ENCODE measurements at regions not wholly inside any gene's neighbourhood (a gene's known extent, or its start where the extent isn't known, plus 50 kb on each side); places are given as distances from the start of the nearest gene placed in this dataset.
"Not testable (repeated sequence)": the region's sequence is repeated elsewhere in the genome, so short reads cannot be mapped to it uniquely, and the experiment has no call there.

DNA sequence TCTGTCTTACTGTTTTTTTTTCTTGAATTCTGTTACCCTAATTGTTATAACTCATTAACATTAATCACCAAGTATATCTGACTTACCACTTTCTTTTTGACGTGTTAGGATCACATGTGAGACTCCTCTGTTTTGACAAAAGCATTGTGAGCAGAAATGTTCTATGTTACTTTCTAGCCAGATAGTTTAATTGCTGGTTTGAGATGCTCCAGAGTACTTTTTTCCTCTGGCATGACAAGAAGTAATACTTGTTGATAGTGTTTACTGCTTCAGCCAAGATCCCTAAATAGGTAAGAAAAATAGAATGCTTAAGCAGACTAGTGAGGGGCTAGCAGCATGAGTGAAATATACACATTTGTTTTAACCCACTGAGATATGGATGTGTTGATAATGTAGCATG lies 303.9 kb upstream of the PABPC4L start:
- TF ChIP-seq POLR2AphosphoS5 (IDR thresholded peaks at IDR 0.05) (no peak), POLR2A (IDR thresholded peaks at IDR 0.05) (no peak)
- intact Hi-C loops (cut with DNase I): no loop called here
- Histone ChIP-seq H3K4me1 (replicated peaks) (no peaks in the 10 kb centered on the region), H3K27ac (no peak overlapping the region), H3K9me3 (no peaks in the 10 kb centered on the region), H3K36me3 (no peaks in the 10 kb centered on the region), H3K27me3 (replicated peaks; ENCODE audit: insufficient read depth) (no peaks in the 10 kb centered on the region), H3K4me3 (no peak overlapping the region)
- DNase-seq (ENCODE audit: low spot score): no peak
- WGBS: 53% methylated on average over 1 of the region's 1 CpG

DNA sequence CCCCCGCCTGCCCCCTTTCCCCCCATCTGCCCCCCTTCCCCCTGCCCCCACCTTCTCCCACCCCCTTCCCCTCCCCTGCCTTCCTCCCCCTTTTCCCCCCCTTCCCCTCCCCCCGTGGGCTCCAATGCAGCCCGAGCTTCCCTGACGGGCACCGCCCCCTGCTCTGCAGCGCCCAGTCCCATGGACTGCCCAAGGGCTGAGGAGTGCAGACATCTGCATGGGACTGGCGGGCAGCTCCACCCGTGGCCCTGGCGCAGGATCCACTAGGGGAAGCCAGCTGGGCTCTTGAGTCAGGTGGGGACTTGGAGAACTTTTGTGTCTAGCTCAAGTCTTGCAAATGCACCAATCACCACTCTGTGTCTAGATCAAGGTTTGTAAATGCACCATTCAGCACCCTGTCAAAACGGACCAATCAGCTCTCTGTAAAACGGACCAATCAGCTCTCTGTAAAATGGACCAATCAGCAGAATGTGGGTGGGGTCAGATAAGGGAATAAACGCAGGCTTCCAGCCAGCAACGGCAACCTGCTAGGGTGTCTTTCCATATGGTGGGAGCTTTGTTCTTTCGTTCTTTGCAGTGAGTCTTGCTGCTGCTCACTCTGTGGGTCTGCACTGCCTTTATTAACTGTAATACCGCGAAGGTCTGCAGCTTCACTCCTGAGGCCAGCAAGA lies 300.5 kb upstream of the PABPC4L start:
- Histone ChIP-seq H3K36me3 (no peaks in the 10 kb centered on the region), H3K4me3 (no peak overlapping the region), H3K27me3 (replicated peaks; ENCODE audit: insufficient read depth) (no peaks in the 10 kb centered on the region), H3K4me1 (replicated peaks) (no peaks in the 10 kb centered on the region), H3K27ac (no peak overlapping the region), H3K9me3 (no peaks in the 10 kb centered on the region)
- 79% methylated on average over 7 of the region's 16 CpGs for WGBS
- DNase-seq (ENCODE audit: low spot score): no peak
- TF ChIP-seq POLR2AphosphoS5 (IDR thresholded peaks at IDR 0.05) (no peak), POLR2A (IDR thresholded peaks at IDR 0.05) (no peak)
- TF ChIP-seq, protein P1, sequence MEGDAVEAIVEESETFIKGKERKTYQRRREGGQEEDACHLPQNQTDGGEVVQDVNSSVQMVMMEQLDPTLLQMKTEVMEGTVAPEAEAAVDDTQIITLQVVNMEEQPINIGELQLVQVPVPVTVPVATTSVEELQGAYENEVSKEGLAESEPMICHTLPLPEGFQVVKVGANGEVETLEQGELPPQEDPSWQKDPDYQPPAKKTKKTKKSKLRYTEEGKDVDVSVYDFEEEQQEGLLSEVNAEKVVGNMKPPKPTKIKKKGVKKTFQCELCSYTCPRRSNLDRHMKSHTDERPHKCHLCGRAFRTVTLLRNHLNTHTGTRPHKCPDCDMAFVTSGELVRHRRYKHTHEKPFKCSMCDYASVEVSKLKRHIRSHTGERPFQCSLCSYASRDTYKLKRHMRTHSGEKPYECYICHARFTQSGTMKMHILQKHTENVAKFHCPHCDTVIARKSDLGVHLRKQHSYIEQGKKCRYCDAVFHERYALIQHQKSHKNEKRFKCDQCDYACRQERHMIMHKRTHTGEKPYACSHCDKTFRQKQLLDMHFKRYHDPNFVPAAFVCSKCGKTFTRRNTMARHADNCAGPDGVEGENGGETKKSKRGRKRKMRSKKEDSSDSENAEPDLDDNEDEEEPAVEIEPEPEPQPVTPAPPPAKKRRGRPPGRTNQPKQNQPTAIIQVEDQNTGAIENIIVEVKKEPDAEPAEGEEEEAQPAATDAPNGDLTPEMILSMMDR (IDR thresholded peaks at IDR 0.05): no peak
- intact Hi-C loops (cut with DNase I): no loop called here

- H3K9me3 ChIP-seq; H3K4me1 ChIP-seq (replicated peaks); H3K27me3 ChIP-seq (replicated peaks; ENCODE audit: insufficient read depth); H3K27ac ChIP-seq; H3K36me3 ChIP-seq; H3K4me3 ChIP-seq; intact Hi-C loops (cut with DNase I); DNase-seq (ENCODE audit: low spot score): not testable (repeated sequence)
- 98% methylated on average over 7 of the region's 11 CpGs for WGBS
Observed at GRCh38 chr4:134501488-134501887, 299.9 kb upstream of the PABPC4L start.

- 9% methylated on average over 1 of the region's 1 CpG for WGBS
- no peak overlapping the region for H3K4me3 ChIP-seq
- intact Hi-C loops (cut with DNase I): no loop called here
- no peaks in the 10 kb centered on the region for H3K9me3 ChIP-seq
- TF ChIP-seq POLR2A (IDR thresholded peaks at IDR 0.05) (no peak), POLR2AphosphoS5 (IDR thresholded peaks at IDR 0.05) (no peak)
- TF ChIP-seq, protein P1 (IDR thresholded peaks at IDR 0.05): no peak
- DNase-seq (ENCODE audit: low spot score): no peak
- no peaks in the 10 kb centered on the region for H3K4me1 ChIP-seq (replicated peaks)
- H3K27ac ChIP-seq: no peak overlapping the region
- H3K27me3 ChIP-seq (replicated peaks; ENCODE audit: insufficient read depth): peaks cover under 1% of the 10 kb centered on the region
- no peaks in the 10 kb centered on the region for H3K36me3 ChIP-seq
Observed at GRCh38 chr4:134499074-134499473, 297.5 kb upstream of the PABPC4L start.

- H3K27me3 ChIP-seq (replicated peaks; ENCODE audit: insufficient read depth): peaks cover 2% of the 10 kb centered on the region
- H3K36me3 ChIP-seq: no peaks in the 10 kb centered on the region
- no peaks in the 10 kb centered on the region for H3K4me1 ChIP-seq (replicated peaks)
- H3K9me3 ChIP-seq: no peaks in the 10 kb centered on the region
- WGBS: 95% methylated on average over 1 of the region's 1 CpG
- no peak for DNase-seq (ENCODE audit: low spot score)
- H3K27ac ChIP-seq: no peak overlapping the region
- H3K4me3 ChIP-seq: no peak overlapping the region
- intact Hi-C loops (cut with DNase I): no loop called here
- TF ChIP-seq POLR2A (IDR thresholded peaks at IDR 0.05) (no peak), POLR2AphosphoS5 (IDR thresholded peaks at IDR 0.05) (no peak)
- TF ChIP-seq, protein P1 (IDR thresholded peaks at IDR 0.05): no peak
Observed at GRCh38 chr4:134490863-134491262, 289.3 kb upstream of the PABPC4L start.

- intact Hi-C loops (cut with DNase I): not testable (repeated sequence)
- 97% methylated on average over 3 of the region's 3 CpGs for WGBS
Observed at GRCh38 chr4:134483514-134483913, 281.9 kb upstream of the PABPC4L start.

More at GRCh38 chr4:134483514-134483913, 281.9 kb upstream of the PABPC4L start:
- DNase-seq (ENCODE audit: low spot score); H3K4me3 ChIP-seq; H3K27me3 ChIP-seq (replicated peaks; ENCODE audit: insufficient read depth); H3K4me1 ChIP-seq (replicated peaks); H3K27ac ChIP-seq; H3K36me3 ChIP-seq; H3K9me3 ChIP-seq: not testable (repeated sequence)

All from prostate gland (tissue), 2 donors.